ENCODE measurements at regions not wholly inside any gene's neighbourhood (a gene's known extent, or its start where the extent isn't known, plus 50 kb on each side); places are given as distances from the start of the nearest gene placed in this dataset.

- no peak for TF ChIP-seq CTCF (IDR thresholded peaks at IDR 0.05; ENCODE audit: control insufficient read depth, insufficient read depth, low read depth, low read length, missing control alignments)
- H3K4me3 ChIP-seq (ENCODE audit: control insufficient read depth, low read depth, low read length): no peak overlapping the region
- DNase-seq (ENCODE audit: low read depth): no peak
Observed at GRCh38 chr2:57806449-57806968, 240.1 kb upstream of the VRK2 start.

DNA sequence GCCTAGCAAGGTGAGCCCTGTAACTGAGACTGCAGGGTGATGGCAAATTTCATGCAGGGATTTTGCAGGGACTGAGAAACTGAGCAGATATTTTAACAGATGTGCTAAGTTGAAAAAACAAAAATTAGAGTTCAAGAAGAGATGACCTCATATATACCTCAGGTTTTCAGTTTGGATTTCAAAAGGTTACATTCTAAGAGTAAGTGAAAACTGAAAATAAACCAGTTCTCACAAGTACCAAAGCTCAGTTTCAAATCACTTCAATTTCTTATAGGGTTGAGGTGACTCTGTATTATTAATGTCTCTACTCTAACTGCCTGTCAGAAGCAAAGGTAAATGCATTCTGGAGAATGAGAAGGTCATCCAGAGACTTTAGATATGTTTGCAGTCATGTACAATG lies 237.4 kb upstream of the VRK2 start:
- no peak for DNase-seq (ENCODE audit: low read depth)
- no peak overlapping the region for H3K4me3 ChIP-seq (ENCODE audit: control insufficient read depth, low read depth, low read length)

GRCh38 chr2:57821088-57821487 lies 225.5 kb upstream of the VRK2 start:
- DNase-seq (ENCODE audit: low read depth): no peak
- no peak for TF ChIP-seq CTCF (IDR thresholded peaks at IDR 0.05; ENCODE audit: control insufficient read depth, insufficient read depth, low read depth, low read length, missing control alignments)
- H3K4me3 ChIP-seq (ENCODE audit: control insufficient read depth, low read depth, low read length): no peak overlapping the region

More for the DNA sequence above, 237.4 kb upstream of the VRK2 start:
- TF ChIP-seq CTCF (IDR thresholded peaks at IDR 0.05; ENCODE audit: control insufficient read depth, insufficient read depth, low read depth, low read length, missing control alignments): no peak

DNA sequence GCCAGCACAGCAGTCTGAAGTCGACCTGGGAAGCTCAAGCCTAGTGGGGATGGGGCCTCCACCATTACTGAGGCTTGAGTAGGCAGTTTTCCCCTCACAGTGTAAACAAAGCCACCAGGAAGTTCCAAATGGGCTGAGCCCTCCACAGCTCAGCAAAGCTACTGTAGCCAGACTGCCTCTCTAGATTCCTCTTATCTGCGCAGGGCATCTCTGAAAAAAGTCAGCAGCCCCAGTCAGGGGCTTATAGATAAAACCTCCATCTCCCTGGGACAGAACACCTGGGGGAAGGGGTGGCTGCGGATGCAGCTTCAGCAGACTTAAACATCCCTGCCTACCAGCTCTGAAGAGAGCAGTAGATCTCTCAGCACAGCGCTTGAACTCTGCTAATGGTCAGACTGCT lies 218.4 kb upstream of the VRK2 start:
- no peak for DNase-seq (ENCODE audit: low read depth)
- H3K4me3 ChIP-seq (ENCODE audit: control insufficient read depth, low read depth, low read length): no peak overlapping the region
- no peak for TF ChIP-seq CTCF (IDR thresholded peaks at IDR 0.05; ENCODE audit: control insufficient read depth, insufficient read depth, low read depth, low read length, missing control alignments)

DNA sequence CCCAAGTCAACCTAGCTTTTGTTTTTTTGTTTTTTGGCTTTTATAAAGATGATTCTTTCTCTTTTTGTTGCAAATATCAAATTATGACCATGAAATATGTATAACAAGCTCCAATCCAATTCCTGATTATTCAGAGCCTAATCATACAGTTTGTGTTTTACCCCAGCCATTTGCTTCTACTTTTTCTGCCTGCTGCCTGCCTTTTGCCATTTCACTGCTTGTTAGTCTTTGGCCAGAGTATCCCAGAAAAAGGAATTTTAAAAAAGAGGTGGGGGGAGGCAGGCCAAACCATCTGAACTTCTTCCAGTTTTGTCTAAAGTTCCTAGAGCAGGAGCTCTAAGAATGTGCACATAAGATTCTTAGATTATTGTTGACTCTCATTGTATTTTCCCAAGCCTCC lies 211.9 kb upstream of the VRK2 start:
- DNase-seq (ENCODE audit: low read depth): no peak
- TF ChIP-seq CTCF (IDR thresholded peaks at IDR 0.05; ENCODE audit: control insufficient read depth, insufficient read depth, low read depth, low read length, missing control alignments): no peak

DNA sequence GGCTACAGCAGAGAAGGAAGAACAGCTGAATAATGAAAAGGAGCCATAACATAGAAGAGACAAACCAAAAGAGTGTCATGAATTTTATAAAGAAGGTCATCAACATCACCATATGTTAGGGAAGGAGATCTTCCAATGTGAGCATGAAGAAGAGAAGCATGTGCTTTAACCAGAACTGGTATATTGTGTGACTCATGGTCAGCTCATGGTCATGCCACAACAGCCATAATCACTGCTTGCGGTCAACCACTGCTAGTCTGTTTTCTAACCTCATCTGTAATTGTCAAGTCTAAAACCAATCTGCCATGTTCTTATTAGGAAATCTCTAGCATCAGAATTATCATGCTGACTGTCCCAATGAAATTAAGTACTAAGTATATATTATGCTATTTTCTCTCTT lies 204.1 kb upstream of the VRK2 start:
- peak; percentile 13 for DNase-seq (ENCODE audit: low read depth)
- no peak overlapping the region for H3K4me3 ChIP-seq (ENCODE audit: control insufficient read depth, low read depth, low read length)
- TF ChIP-seq CTCF (IDR thresholded peaks at IDR 0.05; ENCODE audit: control insufficient read depth, insufficient read depth, low read depth, low read length, missing control alignments): no peak

More for the DNA sequence above, 211.9 kb upstream of the VRK2 start:
- no peak overlapping the region for H3K4me3 ChIP-seq (ENCODE audit: control insufficient read depth, low read depth, low read length)

DNA sequence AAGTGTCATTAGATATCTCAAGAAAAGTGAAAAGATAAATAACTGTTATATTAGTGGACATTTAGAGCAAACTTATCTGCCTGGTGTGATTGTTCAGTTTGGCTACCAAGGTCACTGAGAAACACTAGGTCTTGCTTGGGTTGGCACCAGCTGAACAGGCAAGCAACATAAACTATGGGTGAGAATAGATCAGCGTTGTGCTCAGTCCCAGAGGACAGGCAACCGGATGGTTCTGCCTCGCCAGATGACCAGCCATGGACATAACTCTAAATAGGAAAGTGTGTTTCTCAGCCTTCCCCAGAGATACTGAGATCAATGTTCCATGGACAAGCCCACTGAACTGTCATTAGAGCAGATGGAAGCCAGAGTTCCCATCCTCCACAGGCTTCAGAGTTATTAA lies 203.4 kb upstream of the VRK2 start:
- no peak overlapping the region for H3K4me3 ChIP-seq (ENCODE audit: control insufficient read depth, low read depth, low read length)
- TF ChIP-seq CTCF (IDR thresholded peaks at IDR 0.05; ENCODE audit: control insufficient read depth, insufficient read depth, low read depth, low read length, missing control alignments): no peak
- DNase-seq (ENCODE audit: low read depth): no peak

Measured in AG09309 (cell line).